HG03097 (cell line): ENCODE measurements at regions not wholly inside any gene's neighbourhood (a gene's known extent, or its start where the extent isn't known, plus 50 kb on each side); places are given as distances from the start of the nearest gene placed in this dataset.
A peak's percentile ranks its signal among the peaks of the same experiment; 100 is the strongest.

Experiments
- ATAC-seq: cut with Tn5 transposase; IDR thresholded peaks from one replicate; pipeline ENCODE4 v1.9.1; 2021; ENCODE audit not compliant: unreplicated experiment, low FRiP score

DNA sequence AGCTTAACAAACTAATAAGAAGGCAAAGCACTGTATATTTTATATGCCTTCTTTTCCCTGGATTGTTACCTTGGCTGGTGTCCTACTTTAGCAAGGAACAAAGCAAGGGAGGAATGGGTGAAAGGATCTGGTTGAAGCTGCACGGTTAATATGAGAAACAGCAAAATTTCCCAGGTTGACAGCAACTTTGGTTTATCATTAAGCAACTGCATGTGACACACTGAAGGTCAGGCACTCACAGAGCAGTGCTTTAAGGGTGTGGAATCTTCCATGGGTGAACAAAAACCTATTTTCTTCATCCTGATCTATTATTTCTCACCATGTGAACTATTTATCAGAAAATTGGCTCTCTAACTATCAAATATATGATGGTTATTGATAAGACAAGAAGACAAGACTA is 109.0 kb upstream of the ATP10B start:
- peak; percentile 39 for ATAC-seq

DNA sequence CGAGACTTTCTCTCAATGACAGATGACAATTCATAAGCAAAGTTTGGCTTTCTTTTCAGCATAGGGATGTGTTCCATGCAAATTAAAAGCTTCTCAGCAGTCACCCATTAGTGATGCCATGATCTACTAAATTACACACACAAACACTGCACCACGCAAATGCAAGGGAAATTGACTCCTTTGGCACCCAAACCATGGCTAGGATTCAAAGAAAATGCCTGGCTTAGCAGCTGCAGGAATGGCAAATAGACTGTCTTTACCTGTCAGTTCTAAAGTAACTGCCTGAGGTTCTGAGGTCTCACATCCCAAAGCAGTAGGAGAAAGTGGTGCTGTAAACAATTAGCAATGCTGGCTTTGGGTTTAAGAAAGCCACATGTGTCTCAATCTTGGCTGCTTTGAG is 108.6 kb upstream of the ATP10B start:
- ATAC-seq: no peak

- ATAC-seq: no peak
Measured at GRCh38 chr5:160959804-160960203, 107.8 kb upstream of the ATP10B start.

GRCh38 chr5:160957312-160957861 is 105.4 kb upstream of the ATP10B start:
- no peak for ATAC-seq

DNA sequence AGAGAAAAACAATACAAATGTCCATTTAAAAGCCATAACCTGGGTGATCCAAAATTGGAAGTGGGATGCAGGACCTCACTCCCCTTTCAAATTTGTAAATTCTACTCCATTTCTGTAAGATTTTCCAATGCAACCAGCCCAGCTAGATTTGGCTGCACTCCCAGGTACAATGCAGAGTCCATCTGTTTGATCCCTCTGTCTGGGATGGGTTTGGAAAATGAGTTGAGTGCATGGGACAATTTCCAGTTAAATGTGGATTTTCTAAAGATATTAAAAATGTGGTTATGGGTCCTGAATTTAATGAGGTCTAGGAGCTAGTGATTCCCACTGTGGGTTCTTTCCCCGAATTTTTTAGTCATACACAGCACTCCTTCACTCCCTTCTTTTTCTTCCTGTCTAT is 104.0 kb upstream of the ATP10B start:
- ATAC-seq: no peak

DNA sequence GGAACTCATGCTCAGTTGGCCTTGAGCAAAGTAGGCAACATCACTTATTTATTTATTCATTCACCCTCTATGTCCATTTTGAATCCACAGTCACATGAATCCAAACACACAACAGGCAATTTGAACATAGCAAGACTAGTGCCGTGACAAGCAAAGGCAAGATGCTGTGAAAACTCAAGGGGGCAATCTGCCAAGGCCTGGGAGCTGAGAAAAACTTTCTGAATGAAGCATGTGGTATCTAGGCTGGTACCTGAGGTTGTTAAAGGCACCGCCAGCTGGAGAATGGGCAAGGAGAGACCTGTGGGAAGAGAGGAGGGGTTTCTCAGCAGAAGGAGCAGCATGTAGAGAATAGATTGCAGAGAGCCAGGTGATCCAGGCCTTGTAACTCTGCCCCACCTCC is 98.3 kb upstream of the ATP10B start:
- ATAC-seq: no peak

- ATAC-seq: no peak
Measured at GRCh38 chr5:160940725-160941124, 88.7 kb upstream of the ATP10B start.

GRCh38 chr5:160938532-160938931 is 86.5 kb upstream of the ATP10B start:
- ATAC-seq: no peak

GRCh38 chr5:160937570-160937969 is 85.6 kb upstream of the ATP10B start:
- ATAC-seq: no peak

GRCh38 chr5:160935776-160936175 is 83.8 kb upstream of the ATP10B start:
- no peak for ATAC-seq

GRCh38 chr5:160931283-160931682 is 79.3 kb upstream of the ATP10B start:
- no peak for ATAC-seq

- no peak for ATAC-seq
Measured at GRCh38 chr5:160930406-160930805, 78.4 kb upstream of the ATP10B start.

GRCh38 chr5:160929906-160930305 is 77.9 kb upstream of the ATP10B start:
- no peak for ATAC-seq

- ATAC-seq: no peak
Measured at GRCh38 chr5:160929360-160929759, 77.3 kb upstream of the ATP10B start.

DNA sequence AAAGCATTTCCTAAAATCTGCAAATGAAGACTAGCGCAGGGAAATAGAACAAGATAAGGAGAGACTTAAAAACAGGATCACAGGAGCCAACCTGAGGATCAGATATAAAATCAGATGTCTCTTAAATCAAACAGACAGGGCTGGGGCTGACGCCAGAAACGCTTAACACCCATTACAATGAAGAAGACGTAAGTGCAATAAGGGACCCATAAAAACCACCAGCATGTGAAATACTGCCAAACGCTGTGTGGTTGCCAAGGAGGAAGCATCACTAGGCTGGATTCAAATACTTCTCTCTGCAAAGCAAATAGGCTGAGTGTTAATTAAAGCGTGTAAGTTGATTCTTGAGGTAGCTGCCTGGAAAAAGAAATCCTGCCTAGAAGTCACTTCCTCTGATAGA is 74.4 kb upstream of the ATP10B start:
- ATAC-seq: no peak

GRCh38 chr5:160925281-160925680 is 73.3 kb upstream of the ATP10B start:
- ATAC-seq: no peak

GRCh38 chr5:160923936-160924710 is 72.1 kb upstream of the ATP10B start:
- no peak for ATAC-seq

DNA sequence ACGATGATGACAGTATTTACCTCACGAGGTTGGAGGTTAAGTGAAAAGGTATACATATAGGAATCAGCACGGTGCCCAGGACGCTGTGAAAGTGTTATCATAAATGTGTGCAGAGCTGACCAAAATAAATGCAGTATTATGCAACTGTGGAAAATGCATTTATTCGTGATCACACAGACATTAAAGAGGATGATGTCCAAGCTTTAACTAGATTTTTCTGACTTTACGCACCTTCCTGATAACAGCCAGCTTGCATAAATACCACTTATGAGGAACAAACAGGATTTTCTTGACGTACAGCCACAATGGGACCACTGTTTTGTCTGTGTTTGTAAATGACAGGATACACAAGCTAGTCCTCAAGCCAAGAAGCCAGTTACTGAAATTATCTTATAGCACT is 71.4 kb upstream of the ATP10B start:
- ATAC-seq: no peak

GRCh38 chr5:160922311-160922710 is 70.3 kb upstream of the ATP10B start:
- ATAC-seq: no peak

GRCh38 chr5:160921423-160922285 is 69.6 kb upstream of the ATP10B start:
- no peak for ATAC-seq

- ATAC-seq: no peak
Measured at GRCh38 chr5:160919626-160920025, 67.6 kb upstream of the ATP10B start.

DNA sequence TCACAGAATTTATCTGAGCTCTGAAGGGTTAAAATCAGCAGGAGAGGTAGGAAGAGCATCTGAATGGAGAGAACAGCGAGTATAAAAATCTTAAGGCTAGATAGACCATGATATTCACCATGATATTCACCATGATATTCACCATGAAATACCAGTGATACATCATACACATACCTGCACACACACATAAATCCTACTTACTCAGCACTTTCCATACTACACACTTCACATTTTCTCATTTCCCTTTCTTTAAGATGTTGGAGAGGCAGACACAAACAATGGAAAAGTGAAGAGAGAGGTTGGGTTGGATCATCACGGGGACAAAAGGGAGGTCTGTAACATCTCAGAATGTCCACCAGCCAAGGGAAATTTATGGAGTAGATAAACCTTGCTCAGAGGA is 66.4 kb upstream of the ATP10B start:
- ATAC-seq: no peak
